SK-N-SH treated with all-trans-retinoic acid at 6 μM for 48 hours (cell line): ENCODE measurements at regions not wholly inside any gene's neighbourhood (a gene's known extent, or its start where the extent isn't known, plus 50 kb on each side); places are given as distances from the start of the nearest gene placed in this dataset.

Experiments
- CREB5 ChIP-seq: fragments of 250-450 bp; sonication (Bioruptor Pico); IDR thresholded peaks from 2 replicates; pipeline ENCODE4 v1.5.1; 2020; ENCODE audit warnings: low read depth, mild to moderate bottlenecking, moderate library complexity
- CSDC2 ChIP-seq: fragments of 250-450 bp; sonication (Bioruptor Pico); IDR thresholded peaks from 2 replicates; pipeline ENCODE4 v1.5.0; 2020; ENCODE audit warnings: mild to moderate bottlenecking, moderate library complexity
- CSRNP3 ChIP-seq: fragments of 250-450 bp; sonication (Bioruptor Pico); IDR thresholded peaks from 2 replicates; pipeline ENCODE4 v1.5.1; 2021; ENCODE audit warnings: mild to moderate bottlenecking, moderate library complexity
- ESRRG ChIP-seq: fragments of 250-450 bp; sonication (Bioruptor Pico); IDR thresholded peaks from 2 replicates; pipeline ENCODE4 v1.6.1; 2021; ENCODE audit warnings: mild to moderate bottlenecking
- ISL1 ChIP-seq: fragments of 250-450 bp; sonication (Bioruptor Pico); IDR thresholded peaks from 2 replicates; pipeline ENCODE4 v2.1.2; 2022; ENCODE audit warnings: mild to moderate bottlenecking, moderate library complexity
- PATZ1 ChIP-seq: fragments of 250-450 bp; sonication (Bioruptor Pico); IDR thresholded peaks from 2 replicates; pipeline ENCODE4 v1.8.0; 2020; ENCODE audit warnings: mild to moderate bottlenecking, moderate library complexity, borderline replicate concordance
- POU6F1 ChIP-seq: fragments of 250-450 bp; sonication (Bioruptor Pico); IDR thresholded peaks from 2 replicates; pipeline ENCODE4 v1.8.0; 2021; ENCODE audit warnings: low read depth, mild to moderate bottlenecking, moderate library complexity, borderline replicate concordance
- RARB ChIP-seq: fragments of 250-450 bp; sonication (Bioruptor Pico); IDR thresholded peaks from 2 replicates; pipeline ENCODE4 v1.8.0; 2021; ENCODE audit warnings: mild to moderate bottlenecking, moderate library complexity
- TCF4 ChIP-seq: fragments of 250-450 bp; sonication (Bioruptor Pico); IDR thresholded peaks from 2 replicates; pipeline ENCODE4 v1.8.0; 2021; ENCODE audit warnings: mild to moderate bottlenecking, moderate library complexity, borderline replicate concordance
- ZC3H10 ChIP-seq: fragments of 250-450 bp; sonication (Bioruptor Pico); IDR thresholded peaks from 2 replicates; pipeline ENCODE4 v1.5.1; 2021; ENCODE audit warnings: mild to moderate bottlenecking, moderate library complexity
- ZFP30 ChIP-seq: fragments of 450-650 bp; formaldehyde crosslinking; IDR thresholded peaks from 2 replicates; pipeline ENCODE4 v1.5.0; 2022; ENCODE audit warnings: mild to moderate bottlenecking, moderate library complexity
- ZNF70 ChIP-seq: fragments of 450-650 bp; formaldehyde crosslinking; IDR thresholded peaks from 2 replicates; pipeline ENCODE4 v1.5.0; 2020; ENCODE audit warnings: mild to moderate bottlenecking, moderate library complexity
- ZNF8 ChIP-seq: fragments of 450-650 bp; formaldehyde crosslinking; IDR thresholded peaks from 2 replicates; pipeline ENCODE4 v1.5.0; 2020; ENCODE audit warnings: mild to moderate bottlenecking, moderate library complexity

GRCh38 chr7:18163091-18163490 lies 135.4 kb upstream of the PRPS1L1 start:
- TF ChIP-seq RARB (CRISPR knock-in tag) (no peak), TCF4 (CRISPR knock-in tag) (no peak), ISL1 (CRISPR knock-in tag) (no peak), ZFP30 (no peak), CSDC2 (CRISPR knock-in tag) (no peak), CSRNP3 (no peak), PATZ1 (CRISPR knock-in tag) (no peak), ZNF70 (no peak), CREB5 (no peak), POU6F1 (CRISPR knock-in tag) (no peak), ZC3H10 (no peak), ESRRG (CRISPR knock-in tag) (no peak), ZNF8 (CRISPR knock-in tag) (no peak)
